ENCODE measurements at regions not wholly inside any gene's neighbourhood (a gene's known extent, or its start where the extent isn't known, plus 50 kb on each side); places are given as distances from the start of the nearest gene placed in this dataset.

GRCh38 chr13:26973295-26973694 is 198.3 kb downstream of the USP12 start:
- peaks cover 1% of the 10 kb centered on the region for H3K27me3 ChIP-seq (ENCODE audit: control insufficient read depth, insufficient read depth, low read length)
- H3K36me3 ChIP-seq (ENCODE audit: control insufficient read depth, insufficient read depth, low read length) = no peaks in the 10 kb centered on the region
- ChIA-PET POLR2A (no interaction called here), CTCF (interaction anchor here (1.4 to 3.3 kb wide), 2 partner anchors 10 to 386 kb away, joined by 4 to 14 read pairs; no protein-coding TSS in a partner anchor)
- no peak overlapping the region for H3K4me3 ChIP-seq (ENCODE audit: low read depth, low read length)
- DNase-seq (ENCODE audit: low read depth) = no peak
- no peak for TF ChIP-seq CTCF (IDR thresholded peaks at IDR 0.05; ENCODE audit: insufficient read depth, low read depth, low read length)

GRCh38 chr13:26971990-26972887 is 199.4 kb downstream of the USP12 start:
- no peak for DNase-seq (ENCODE audit: low read depth)
- TF ChIP-seq CTCF (IDR thresholded peaks at IDR 0.05; ENCODE audit: insufficient read depth, low read depth, low read length) = peak; percentile 61
- H3K36me3 ChIP-seq (ENCODE audit: control insufficient read depth, insufficient read depth, low read length) = no peaks in the 10 kb centered on the region
- CTCF ChIA-PET = interaction anchor here (0.6 to 3.3 kb wide), 8 partner anchors 11 to 855 kb away, joined by 3 to 14 read pairs (median 4); no protein-coding TSS in a partner anchor
- H3K27me3 ChIP-seq (ENCODE audit: control insufficient read depth, insufficient read depth, low read length) = peaks cover 4% of the 10 kb centered on the region
- POLR2A ChIA-PET = interaction anchor here (0.6 kb wide), 1 partner anchor 11 kb away, joined by 4 read pairs; no protein-coding TSS in a partner anchor
- no peak overlapping the region for H3K4me3 ChIP-seq (ENCODE audit: low read depth, low read length)

- TF ChIP-seq CTCF (IDR thresholded peaks at IDR 0.05; ENCODE audit: insufficient read depth, low read depth, low read length) = no peak
- POLR2A ChIA-PET = no interaction called here
- H3K4me3 ChIP-seq (ENCODE audit: low read depth, low read length) = no peak overlapping the region
- DNase-seq (ENCODE audit: low read depth) = no peak
- CTCF ChIA-PET = interaction anchor here (1.0 to 1.5 kb wide), 4 partner anchors 14 to 315 kb away, joined by 3 to 4 read pairs (median 3); no protein-coding TSS in a partner anchor
- H3K27me3 ChIP-seq (ENCODE audit: control insufficient read depth, insufficient read depth, low read length) = peaks cover 3% of the 10 kb centered on the region
- H3K36me3 ChIP-seq (ENCODE audit: control insufficient read depth, insufficient read depth, low read length) = no peaks in the 10 kb centered on the region
Observed at GRCh38 chr13:26968431-26969341, 202.9 kb downstream of the USP12 start.

GRCh38 chr13:26967119-26968038 is 204.2 kb downstream of the USP12 start:
- Histone ChIP-seq H3K4me3 (ENCODE audit: low read depth, low read length) (no peak overlapping the region), H3K36me3 (ENCODE audit: control insufficient read depth, insufficient read depth, low read length) (no peaks in the 10 kb centered on the region), H3K27me3 (ENCODE audit: control insufficient read depth, insufficient read depth, low read length) (peaks cover 3% of the 10 kb centered on the region)
- DNase-seq (ENCODE audit: low read depth) = no peak
- CTCF ChIA-PET = interaction anchor here (0.9 to 1.8 kb wide), 9 partner anchors 13 to 392 kb away, joined by 3 to 7 read pairs (median 3); no protein-coding TSS in a partner anchor
- no peak for TF ChIP-seq CTCF (IDR thresholded peaks at IDR 0.05; ENCODE audit: insufficient read depth, low read depth, low read length)
- POLR2A ChIA-PET = no interaction called here
